ENCODE measurements at regions not wholly inside any gene's neighbourhood (a gene's known extent, or its start where the extent isn't known, plus 50 kb on each side); places are given as distances from the start of the nearest gene placed in this dataset.
A peak's percentile ranks its signal among the peaks of the same experiment; 100 is the strongest.
"Not testable (repeated sequence)": the region's sequence is repeated elsewhere in the genome, so short reads cannot be mapped to it uniquely, and the experiment has no call there.

DNA sequence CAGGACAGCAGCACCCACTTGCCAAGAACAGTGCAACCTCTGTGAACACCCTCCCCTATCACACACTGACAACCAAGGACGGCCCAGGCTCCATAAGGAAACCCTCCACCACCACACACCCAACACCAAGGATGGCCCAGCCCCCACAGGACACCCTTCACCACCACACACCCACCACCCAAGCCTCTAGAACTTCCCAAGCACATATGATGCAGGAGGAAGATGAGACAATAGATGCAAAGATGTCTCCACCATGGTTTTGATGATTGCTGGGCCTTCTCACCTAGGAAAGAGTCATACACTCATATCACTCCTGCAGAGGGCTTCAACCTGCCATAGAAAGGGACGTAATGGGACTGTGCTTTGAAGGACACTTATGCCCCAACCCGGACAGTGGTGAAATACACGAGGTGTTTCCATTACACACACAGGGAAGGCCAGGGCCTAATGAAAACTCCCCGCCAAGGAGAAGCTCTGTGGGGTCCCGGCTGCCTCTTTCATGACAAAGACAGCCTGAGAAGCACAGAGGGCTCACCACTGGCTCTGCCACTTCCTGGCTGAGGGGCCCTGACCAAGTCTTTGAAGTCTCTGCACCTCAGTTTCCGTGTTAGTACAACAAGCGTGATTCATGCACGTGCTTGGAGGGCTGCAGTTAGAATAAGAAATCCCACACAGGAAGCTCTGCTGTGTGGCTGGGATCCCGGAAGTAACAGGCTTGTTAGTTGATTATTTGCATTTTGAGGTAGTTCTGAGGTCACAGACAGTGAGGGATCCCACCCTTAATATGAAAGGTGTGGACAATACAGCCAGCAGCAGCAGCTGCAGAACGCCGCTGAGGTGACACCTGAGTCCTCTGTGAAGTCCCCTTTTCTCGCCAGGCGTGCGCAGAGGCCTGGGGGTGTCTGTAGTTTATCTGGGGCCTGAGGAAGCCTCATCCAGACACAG, 61.9 kb upstream of the ATP12A start:
- peak; percentile 63 for DNase-seq

DNA sequence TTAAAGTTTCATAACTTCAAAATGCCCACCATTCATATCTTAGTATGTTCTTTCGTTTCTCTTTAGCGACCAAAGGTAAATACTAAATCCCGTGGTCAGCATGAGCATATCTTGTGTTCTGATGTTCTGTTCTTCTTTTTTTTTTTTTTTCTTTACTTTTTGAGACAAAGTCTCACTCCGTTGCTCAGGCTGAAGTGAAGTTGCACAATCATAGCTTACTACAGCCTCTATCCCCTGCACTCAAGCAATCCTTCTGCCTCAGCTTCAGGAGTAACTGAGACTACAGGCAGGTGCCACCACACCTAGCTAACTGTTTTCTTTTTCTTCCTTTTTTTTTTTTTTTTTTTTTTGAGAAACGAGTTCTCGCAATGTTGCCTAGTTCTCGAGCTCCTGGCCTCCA, 60.9 kb upstream of the ATP12A start:
- DNase-seq, result no peak

DNA sequence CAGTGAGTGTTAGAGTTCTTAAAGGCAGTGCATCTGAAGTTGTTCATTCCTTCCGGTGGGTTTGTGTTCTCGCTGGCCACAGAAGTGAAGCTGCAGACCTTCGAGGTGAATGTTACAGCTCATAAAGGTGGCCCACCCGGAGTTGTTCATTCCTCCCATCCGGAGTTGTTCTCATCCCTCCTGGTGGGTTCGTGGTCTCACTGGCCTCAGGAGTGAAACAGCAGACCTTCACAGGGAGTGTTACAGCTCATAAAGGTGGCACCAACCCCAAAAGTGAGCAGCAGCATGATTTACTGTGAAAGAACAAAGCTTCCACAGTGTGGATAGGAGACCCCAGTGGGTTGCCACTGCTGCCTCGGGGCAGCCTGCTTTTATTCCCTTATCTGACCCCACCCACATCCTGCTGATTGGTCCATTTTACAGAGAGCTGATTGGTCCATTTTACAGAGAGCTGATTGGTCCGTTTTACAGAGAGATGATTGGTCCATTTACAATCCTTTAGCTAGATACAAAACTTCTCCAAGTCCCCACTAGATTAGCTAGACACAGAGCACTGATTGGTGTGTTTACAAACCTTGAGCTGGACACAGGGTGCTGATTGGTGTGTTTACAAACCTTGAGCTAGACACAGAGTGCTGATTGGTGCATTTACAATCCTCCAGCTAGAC, 57.6 kb upstream of the ATP12A start:
- not testable (repeated sequence) for DNase-seq

DNA sequence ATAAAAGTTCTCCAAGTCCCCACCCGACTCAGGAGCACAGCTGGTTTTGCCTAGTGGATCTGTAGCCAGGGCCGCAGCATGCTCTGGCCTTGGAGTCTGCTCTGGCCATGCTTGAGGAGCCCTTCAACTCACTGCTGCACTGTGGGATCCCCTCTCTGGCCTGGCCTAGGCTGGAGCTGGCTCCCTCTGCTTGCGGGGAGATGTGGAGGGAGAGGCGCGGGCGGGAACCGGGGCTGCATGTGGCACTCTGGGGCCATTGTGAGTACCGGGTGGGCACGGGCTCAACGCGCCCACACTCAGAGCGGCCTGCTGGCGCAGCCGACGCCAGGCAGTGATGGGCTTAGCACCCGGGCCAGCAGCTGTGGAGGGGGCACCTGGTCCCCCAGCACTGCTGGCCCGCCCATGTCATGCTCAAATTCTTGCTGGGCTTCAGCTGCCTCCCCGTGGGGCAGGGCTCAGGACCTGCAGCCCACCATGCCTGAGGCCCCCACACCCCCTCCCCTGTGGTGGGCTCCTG, 57.0 kb upstream of the ATP12A start:
- no peak for DNase-seq

DNA sequence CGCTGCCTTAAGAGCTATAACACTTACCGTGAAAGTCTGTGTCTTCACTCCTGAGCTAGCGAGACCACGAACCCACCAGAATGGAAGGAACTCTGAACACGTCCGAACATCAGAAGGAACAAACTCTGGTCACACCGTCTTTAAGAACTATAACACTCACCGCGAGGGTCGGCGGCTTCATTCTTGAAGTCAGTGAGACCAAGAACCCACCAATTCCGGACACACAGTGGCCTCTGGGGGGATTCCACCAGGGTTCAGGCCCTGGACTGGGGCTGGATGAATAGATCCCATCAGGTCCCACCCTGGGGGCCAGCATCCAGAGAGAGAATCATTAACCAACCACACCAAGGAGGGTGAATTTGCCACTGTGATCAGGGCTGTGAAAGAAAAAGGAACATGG, 55.8 kb upstream of the ATP12A start:
- DNase-seq, result no peak

DNA sequence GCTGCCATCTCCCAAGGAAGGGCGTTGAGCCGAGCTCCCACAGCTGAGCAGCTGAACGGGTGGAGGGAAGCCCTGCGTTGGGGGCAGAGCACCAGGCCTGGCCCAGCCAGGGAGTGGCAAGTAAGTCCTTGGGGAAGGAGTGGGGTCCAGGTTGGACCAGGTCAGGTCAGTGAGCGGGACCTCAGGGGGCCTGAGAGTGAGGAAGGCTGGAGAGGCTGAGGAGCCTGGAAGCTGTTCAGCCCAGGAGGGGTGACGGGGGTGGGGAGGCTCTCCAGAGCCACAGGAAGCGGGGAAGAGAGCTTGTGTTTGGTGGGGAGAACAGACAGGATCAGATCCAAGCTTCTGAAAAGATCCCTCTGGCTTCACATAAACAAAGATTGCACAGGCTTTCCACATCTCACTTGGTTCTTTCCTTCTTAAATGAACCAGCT, 55.4 kb upstream of the ATP12A start:
- no peak for DNase-seq

DNA sequence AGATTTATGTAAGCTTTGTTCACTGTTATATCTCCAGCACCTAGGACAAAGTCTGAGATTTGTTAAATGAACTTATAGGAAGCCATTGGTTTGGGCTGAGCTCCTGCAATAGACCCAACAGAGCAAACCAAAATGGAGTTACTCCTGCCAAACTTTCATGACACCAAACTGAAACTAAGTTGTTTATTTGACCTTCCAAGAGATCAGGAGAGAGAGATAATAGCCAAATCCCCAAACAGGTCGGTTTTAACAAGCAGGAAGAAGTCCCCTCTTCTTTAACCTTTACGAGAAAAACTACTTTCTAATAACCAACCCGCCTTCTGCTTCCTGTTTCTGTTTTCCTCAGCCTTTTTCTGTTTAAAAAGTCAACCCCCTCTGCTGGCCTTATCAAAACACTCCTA, 54.9 kb upstream of the ATP12A start:
- DNase-seq, result no peak

DNA sequence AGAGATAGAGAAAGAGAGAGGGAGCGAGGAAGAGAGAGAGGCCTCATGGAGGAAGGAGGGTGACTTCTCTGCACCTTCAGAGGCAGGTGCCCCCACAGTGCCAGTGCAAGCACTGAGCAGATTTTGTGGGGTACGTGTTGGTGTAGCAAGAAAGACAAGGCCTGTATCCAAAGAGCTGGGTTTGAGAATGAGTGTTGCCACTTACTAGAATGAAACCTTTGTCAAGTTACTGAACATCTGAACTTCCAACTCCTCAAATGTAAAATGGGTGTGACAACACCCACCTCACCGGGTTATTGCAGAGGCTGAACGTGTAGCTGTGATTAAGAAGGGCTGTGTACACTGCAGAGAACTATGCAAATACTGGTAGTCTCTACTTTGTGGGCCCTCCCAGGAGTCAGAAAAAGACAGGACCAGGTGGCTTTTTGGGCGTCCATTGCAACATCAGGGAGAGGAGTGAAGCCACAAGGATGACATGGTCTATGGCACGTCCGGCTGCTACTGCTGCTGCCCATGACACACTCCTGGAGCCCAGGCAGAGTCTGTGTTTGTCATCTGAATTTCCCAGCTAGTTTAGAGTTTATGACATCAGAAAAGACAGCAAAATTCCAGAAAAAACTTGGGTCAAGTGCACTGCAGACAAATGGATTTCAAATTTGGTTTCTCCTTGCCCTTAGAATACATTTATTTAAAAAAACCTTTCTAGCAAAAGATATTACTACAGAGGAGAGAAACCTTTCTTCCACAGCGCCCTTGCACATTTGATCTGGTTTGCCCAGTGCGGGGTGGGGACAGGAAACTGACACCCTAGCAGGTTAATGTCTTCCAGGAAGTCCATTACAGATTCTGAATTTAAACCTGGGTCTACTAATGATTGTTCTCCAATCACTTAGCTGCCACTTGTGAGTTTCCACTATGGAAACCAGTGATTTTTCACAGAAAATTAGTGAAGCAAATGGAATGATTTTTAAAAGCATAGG, 54.0 kb upstream of the ATP12A start:
- DNase-seq, result no peak

DNA sequence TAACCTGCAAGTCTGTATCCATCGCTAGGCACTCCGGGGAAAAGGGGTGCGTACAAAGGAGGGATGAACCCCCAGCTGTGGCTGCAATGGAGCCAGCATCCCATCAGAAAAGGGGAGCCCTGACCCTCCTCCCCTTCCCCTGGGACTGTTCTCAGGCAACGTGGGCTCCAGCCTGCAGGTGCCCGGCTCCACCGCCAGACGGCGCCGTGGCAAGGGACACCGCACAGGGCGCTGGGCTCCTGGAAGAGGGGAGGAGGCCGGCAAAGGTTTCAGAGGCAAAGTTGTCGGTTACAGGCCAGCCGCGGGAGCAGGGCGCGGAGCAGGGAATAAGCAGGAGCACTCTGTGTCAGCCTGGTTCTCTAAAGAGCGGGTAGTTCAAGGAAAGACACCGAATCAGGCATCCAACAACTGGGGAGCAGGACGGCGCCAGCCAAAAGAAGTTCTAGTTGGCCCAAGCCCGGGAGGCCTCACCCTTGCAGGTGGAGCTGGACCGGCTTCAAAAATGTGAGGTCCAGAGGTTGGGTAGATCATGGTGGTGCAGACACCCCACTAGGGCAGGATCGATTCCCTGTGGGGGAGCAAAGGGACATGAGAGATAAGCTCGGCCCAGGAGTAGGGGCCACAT, 53.0 kb upstream of the ATP12A start:
- DNase-seq, result no peak

DNA sequence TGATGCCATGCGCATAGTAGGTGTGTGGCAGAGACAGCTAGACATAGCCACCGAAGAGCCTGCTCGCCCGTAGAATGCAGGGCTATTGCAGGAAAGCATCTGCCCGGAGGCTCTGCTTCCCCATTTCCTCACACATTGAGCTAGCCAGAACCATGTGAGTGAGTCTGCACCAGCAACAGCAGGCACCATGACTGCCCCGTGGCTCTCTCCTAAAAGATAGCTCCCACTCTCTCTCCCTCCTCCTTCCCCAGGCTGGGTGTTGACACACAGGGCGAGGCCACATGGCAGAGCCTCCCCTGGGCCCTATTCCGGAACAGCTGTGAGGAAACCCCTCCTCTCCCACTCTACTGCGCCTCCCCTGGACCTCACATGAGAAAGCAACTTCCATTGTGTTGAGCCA, 52.3 kb upstream of the ATP12A start:
- no peak for DNase-seq

DNA sequence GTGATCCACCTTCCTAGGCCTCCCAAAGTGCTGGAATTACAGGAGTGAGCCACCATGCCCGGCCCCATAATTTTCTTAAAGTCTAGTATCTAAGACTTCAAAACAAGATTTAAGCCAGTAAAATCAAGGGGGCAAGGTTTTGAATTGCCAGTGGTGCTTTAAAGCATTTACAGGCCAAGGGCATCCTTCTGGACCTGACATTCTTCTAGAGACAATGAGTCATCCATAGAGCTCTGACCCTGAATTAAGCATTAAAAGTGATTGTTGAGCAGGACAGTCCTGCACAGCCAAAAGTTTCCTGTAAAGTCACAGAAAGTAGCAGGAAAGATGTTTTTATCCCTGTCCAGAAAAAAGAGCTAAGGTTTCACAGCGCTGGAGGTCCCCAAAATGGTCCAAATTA, 50.9 kb upstream of the ATP12A start:
- DNase-seq, result no peak

DNA sequence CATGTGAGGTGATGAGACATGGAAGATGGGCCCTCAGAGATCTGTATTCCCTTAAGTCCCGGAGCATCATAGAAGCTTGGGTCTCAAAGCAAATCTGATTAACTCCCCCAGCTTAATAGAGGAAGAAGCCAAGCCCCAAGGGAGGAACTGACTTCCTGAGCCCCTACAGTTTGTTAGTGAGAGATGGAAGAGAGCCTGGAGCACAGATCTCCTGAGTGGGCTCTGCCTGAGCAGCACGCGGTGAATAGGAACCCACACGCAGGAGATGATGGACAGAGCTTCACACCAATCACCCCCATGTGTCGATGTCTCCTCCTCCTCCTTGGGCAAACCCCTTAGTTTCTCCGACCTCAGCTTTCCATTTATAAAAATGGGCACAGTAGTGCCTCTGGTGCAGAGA, 50.1 kb upstream of the ATP12A start:
- DNase-seq, result no peak
